Activated T-cell treated with anti-CD3 and anti-CD28 coated beads, Interleukin-2, amount 50 U/mL, for 72 hours (primary cell): ENCODE measurements at regions not wholly inside any gene's neighbourhood (a gene's known extent, or its start where the extent isn't known, plus 50 kb on each side); places are given as distances from the start of the nearest gene placed in this dataset.
"Not testable (repeated sequence)": the region's sequence is repeated elsewhere in the genome, so short reads cannot be mapped to it uniquely, and the experiment has no call there.

Experiments
- ATAC-seq, 2 donors: fragments of 150-1000 bp; cut with Tn5 transposase; replicated peaks in 1 of 2; 2 replicates each; pipeline ENCODE4 v1.10.0; 2021; ENCODE audit warnings: moderate library complexity in 2 of 2, mild to moderate bottlenecking in 1 of 2
- DNase-seq, 2 donors: peaks; one replicate each; pipeline ENCODE4 v3.0.0; 2021 to 2022; ENCODE audit warnings: mixed read lengths in 1 of 2
- H3K27ac Mint-ChIP-seq: one replicate; pipeline ENCODE4 v1.8.0; 2022; ENCODE audit warnings: mild to moderate bottlenecking, moderate library complexity, mixed read lengths
- H3K27me3 Mint-ChIP-seq: one replicate; pipeline ENCODE4 v1.8.0; 2022; ENCODE audit warnings: low read depth, mixed read lengths
- H3K36me3 Mint-ChIP-seq, 2 donors: one replicate each; pipeline ENCODE4 v1.8.0; 2022; ENCODE audit warnings: mixed read lengths in 2 of 2, mild to moderate bottlenecking in 1 of 2; ENCODE audit not compliant: insufficient read depth in 2 of 2
- H3K4me1 Mint-ChIP-seq: one replicate; pipeline ENCODE4 v1.8.0; 2022; ENCODE audit warnings: low read depth, mixed read lengths
- H3K4me3 Mint-ChIP-seq, 2 donors: one replicate each; pipeline ENCODE4 v1.8.0; 2022; ENCODE audit warnings: mild to moderate bottlenecking in 2 of 2, mixed read lengths in 2 of 2, moderate library complexity in 2 of 2
- H3K9me3 Mint-ChIP-seq, 2 donors: one replicate each; pipeline ENCODE4 v1.8.0; 2022; ENCODE audit warnings: mixed read lengths in 2 of 2

DNA sequence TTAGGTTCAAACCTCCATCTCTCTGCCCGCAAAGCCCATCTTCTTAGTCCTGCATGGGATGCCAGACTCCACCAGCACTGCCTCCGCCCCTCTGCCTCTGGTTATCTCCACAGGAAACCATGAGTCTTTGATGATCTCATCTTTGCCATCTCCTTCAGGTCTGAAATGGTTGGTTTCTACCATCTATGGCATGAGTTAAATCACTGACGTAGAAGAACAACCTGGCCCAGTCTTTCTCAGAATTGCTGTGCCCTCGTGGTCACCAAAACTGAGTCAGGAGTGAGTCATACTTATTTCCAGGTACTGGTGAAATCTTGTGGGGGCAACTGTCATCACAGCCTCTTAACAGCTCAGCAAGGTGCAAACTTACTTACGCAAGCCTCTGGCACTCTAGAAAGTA is 468.7 kb upstream of the C16orf82 start:
- peaks cover 73% of the 10 kb centered on the region for H3K4me1 Mint-ChIP-seq
- peak; percentile 79 to 84 for DNase-seq

GRCh38 chr16:26598998-26599784 is 467.5 kb upstream of the C16orf82 start:
- peak in 1 of 2 donors; percentile 3 for ATAC-seq
- H3K4me3 Mint-ChIP-seq = peak overlapping the region; percentile 46 to 56

More for the DNA sequence above, 468.7 kb upstream of the C16orf82 start:
- peak; percentile 93 to 94 for ATAC-seq
- Mint-ChIP-seq H3K27me3 (peaks cover 13% of the 10 kb centered on the region), H3K9me3 (peaks cover 1 to 9% of the 10 kb centered on the region in 2 donors), H3K36me3 (peaks cover 9 to 12% of the 10 kb centered on the region in 2 donors), H3K4me3 (peak overlapping the region; percentile 56 to 67), H3K27ac (peak overlapping the region; percentile 72)

DNA sequence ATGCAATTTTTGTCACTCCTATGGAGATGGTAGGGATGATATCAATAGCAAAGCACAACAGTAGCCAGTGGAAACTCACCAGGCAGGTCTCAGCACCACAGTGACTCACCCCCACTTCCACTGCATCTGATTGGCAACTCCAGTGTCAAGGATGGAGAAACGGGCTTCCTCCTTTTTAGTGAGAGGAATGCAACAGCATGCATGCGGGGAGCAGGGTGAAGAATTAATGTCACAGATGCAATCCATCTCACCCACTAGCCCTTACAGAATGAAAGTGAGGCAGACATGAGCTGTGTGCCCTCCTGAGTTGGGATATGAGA is 467.0 kb upstream of the C16orf82 start:
- H3K27ac Mint-ChIP-seq = peak overlapping the region; percentile 72
- ATAC-seq = no peak

More at GRCh38 chr16:26598998-26599784, 467.5 kb upstream of the C16orf82 start:
- Mint-ChIP-seq H3K9me3 (peaks cover 1 to 11% of the 10 kb centered on the region in 2 donors), H3K27me3 (peaks cover 20% of the 10 kb centered on the region), H3K27ac (peak overlapping the region; percentile 72), H3K4me1 (peaks cover 70% of the 10 kb centered on the region), H3K36me3 (peaks cover 9 to 12% of the 10 kb centered on the region in 2 donors)
- peak in 1 of 2 donors; percentile 20 for DNase-seq

DNA sequence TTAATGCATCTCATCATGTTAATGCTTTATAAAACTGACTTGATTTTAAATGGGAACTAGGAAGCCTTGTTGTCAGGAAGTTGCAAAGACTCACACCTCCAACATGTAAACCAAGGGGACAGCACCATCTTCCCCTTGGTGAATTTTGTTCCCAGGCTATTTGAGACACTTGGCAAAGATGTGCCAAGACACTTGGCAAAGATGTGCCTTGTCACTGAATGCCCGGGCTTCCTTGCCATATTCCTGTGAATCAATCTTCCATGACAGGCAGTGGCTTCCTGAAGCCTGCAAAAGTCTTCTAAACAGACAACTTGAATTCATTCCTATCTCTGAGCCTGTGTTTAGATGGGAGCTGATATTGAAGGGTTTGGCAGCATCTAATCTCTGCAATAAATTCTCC is 465.4 kb upstream of the C16orf82 start:
- Mint-ChIP-seq H3K27me3 (peaks cover 29% of the 10 kb centered on the region), H3K36me3 (peaks cover 5 to 11% of the 10 kb centered on the region in 2 donors), H3K4me3 (no peak overlapping the region), H3K9me3 (peaks cover 1 to 10% of the 10 kb centered on the region in 2 donors), H3K4me1 (peaks cover 64% of the 10 kb centered on the region), H3K27ac (no peak overlapping the region)
- ATAC-seq (no peak), DNase-seq (no peak)

More for the DNA sequence above, 467.0 kb upstream of the C16orf82 start:
- Mint-ChIP-seq H3K9me3 (peaks cover 1 to 11% of the 10 kb centered on the region in 2 donors), H3K27me3 (peaks cover 26% of the 10 kb centered on the region), H3K4me3 (peak overlapping the region; percentile 32 to 46), H3K4me1 (peaks cover 68% of the 10 kb centered on the region), H3K36me3 (peaks cover 9 to 12% of the 10 kb centered on the region in 2 donors)
- DNase-seq = peak; percentile 13 to 30

DNA sequence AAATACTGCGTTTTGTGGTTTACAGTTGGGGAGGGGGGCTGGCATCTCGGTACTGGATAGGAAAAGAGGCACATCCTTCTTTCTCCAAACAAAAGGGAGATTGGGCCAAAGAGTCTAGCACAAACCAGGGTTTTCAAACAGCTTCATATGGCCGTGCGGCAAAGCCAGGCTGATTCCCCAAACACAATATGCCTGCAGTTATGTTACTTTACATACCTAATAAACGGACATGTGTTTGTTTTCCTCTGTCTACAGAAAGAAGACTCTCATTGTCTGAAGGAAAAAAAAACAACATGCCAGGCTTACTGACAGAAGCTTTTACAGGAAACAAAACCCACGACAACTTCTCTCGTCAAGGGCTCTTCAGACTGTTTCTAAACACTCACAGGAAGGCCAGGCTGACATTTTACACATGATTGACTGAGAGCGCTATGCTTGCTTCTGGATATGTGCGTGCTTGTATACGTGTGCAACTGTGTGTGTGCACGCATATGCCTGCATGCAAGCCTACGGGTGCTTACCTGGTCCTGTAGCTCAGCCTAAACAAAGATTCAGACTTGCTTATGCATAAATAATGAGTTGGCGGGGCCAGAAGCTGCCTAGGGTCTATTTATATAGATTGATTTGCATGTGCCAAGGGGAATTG is 461.0 kb upstream of the C16orf82 start:
- DNase-seq (no peak), ATAC-seq (no peak)
- Mint-ChIP-seq H3K36me3 (peaks cover 0 to 1% of the 10 kb centered on the region in 2 donors), H3K4me3 (no peak overlapping the region), H3K27ac (no peak overlapping the region), H3K4me1 (peaks cover 28% of the 10 kb centered on the region), H3K9me3 (peaks cover 1 to 2% of the 10 kb centered on the region in 2 donors), H3K27me3 (peaks cover 44% of the 10 kb centered on the region)

- Mint-ChIP-seq H3K9me3 (peaks cover 1 to 2% of the 10 kb centered on the region in 2 donors), H3K27me3 (peaks cover 44% of the 10 kb centered on the region), H3K4me1 (peaks cover 20% of the 10 kb centered on the region), H3K4me3 (no peak overlapping the region), H3K27ac (no peak overlapping the region), H3K36me3 (peaks cover 0 to 1% of the 10 kb centered on the region in 2 donors)
- ATAC-seq (no peak), DNase-seq (no peak)
Observed at GRCh38 chr16:26606381-26607150, 460.2 kb upstream of the C16orf82 start.

DNA sequence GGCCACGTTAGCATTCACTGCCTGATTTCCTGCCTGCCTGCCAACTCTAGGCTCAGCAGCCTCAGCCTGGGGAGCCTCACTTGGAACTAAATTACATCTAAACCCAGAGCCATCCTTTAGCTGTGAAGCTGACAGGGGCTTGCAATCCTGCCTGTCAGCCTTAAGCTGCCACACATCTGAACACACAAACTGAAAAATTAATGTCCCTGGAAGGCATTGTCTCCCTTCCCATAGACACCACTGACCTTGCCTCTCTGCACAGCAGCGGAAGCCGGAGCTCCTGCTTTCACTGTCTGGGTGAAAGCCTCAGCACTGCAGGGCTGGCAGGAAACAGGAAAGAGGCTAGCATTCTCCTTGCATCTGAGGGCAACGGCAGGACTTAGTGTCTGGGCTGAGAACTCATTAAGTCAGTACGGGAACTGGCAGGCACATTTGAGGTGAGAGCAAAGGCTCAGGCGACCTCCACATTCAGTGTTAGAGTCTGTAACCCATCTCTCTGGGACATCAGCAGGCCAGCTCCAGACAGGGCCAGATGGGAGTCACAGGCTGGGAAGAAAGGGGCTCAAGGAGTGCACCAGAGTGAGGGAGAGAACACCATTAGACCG is 452.4 kb upstream of the C16orf82 start:
- ATAC-seq (peak; percentile 41 to 45), DNase-seq (no peak)
- Mint-ChIP-seq H3K27me3 (peaks cover 31% of the 10 kb centered on the region), H3K4me1 (peaks cover 15% of the 10 kb centered on the region), H3K36me3 (peaks cover 0 to 2% of the 10 kb centered on the region in 2 donors), H3K9me3 (peaks cover 2 to 7% of the 10 kb centered on the region in 2 donors), H3K4me3 (peak overlapping the region; percentile 17 to 48), H3K27ac (peak overlapping the region; percentile 31)

DNA sequence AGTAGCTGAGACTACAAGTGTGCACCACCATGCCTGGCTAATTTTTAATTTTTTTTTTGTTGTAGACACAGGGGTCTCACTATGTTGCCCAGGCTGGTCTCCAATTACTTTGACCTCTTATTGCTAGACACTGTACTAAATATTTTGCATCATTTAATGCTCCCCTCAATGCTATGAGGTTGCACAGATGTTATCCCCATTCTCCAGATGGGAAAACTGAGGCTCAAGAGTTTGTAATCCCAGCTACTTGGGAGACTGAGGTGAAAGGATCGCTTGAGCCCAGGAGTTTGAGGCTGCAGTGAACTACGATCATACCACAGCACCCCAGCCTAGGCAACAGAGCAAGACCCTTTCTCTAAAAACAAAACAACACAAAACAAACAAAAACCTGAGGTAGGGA is 443.3 kb upstream of the C16orf82 start:
- Mint-ChIP-seq H3K9me3 (peaks cover 10% of the 10 kb centered on the region in 2 donors), H3K4me1 (peaks cover 12% of the 10 kb centered on the region), H3K36me3 (peaks cover 6 to 7% of the 10 kb centered on the region in 2 donors), H3K27ac (no peak overlapping the region), H3K27me3 (peaks cover 26% of the 10 kb centered on the region), H3K4me3 (no peak overlapping the region)
- DNase-seq = no peak
- ATAC-seq = no peak

- Mint-ChIP-seq H3K9me3 (peaks cover 18 to 21% of the 10 kb centered on the region in 2 donors), H3K27me3 (peaks cover 14% of the 10 kb centered on the region), H3K4me3 (no peak overlapping the region), H3K27ac (no peak overlapping the region), H3K4me1 (peaks cover 12% of the 10 kb centered on the region), H3K36me3 (peaks cover 8 to 14% of the 10 kb centered on the region in 2 donors)
- DNase-seq (no peak), ATAC-seq (no peak)
Observed at GRCh38 chr16:26627958-26628357, 438.8 kb upstream of the C16orf82 start.

- not testable (repeated sequence) for ATAC-seq, H3K4me3 Mint-ChIP-seq, H3K4me1 Mint-ChIP-seq, H3K27me3 Mint-ChIP-seq, H3K27ac Mint-ChIP-seq, DNase-seq
- Mint-ChIP-seq H3K36me3 (peaks cover 9 to 20% of the 10 kb centered on the region in 2 donors), H3K9me3 (peaks cover 20 to 26% of the 10 kb centered on the region in 2 donors)
Observed at GRCh38 chr16:26631365-26631764, 435.4 kb upstream of the C16orf82 start.

DNA sequence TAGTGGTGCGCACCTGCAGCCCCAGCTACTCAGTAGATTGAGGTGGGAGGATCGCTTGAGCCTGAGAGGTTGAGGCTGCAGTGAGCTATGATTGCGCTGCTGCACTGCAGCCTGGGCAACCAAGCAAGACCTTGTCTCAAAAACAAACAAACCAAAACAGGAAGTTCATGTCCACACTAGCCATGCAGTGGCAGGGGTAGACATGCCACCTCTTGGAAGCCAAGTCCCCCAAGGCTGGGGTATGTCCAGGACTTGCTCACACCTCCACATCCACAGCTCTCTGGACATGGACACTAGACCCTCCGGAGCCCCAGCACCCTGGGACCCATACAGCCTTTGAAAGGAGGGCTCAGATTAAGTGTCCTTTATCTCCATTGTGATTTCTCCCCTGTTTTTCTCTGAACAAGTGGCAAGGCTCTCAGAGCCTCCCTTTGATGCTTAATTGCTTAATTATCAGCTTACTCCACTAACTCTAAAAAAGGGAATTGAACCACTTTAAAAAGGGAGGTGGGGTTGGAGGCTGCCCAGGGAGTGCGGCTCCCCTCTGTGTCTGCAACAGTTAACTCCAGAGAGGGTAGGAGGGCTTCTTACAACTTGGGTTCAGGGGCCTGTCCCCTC is 424.6 kb upstream of the C16orf82 start:
- H3K4me1 Mint-ChIP-seq = peaks cover 29% of the 10 kb centered on the region
- no peak overlapping the region for H3K27ac Mint-ChIP-seq
- no peak overlapping the region for H3K4me3 Mint-ChIP-seq
- no peaks in the 10 kb centered on the region for H3K9me3 Mint-ChIP-seq
- H3K36me3 Mint-ChIP-seq = no peaks in the 10 kb centered on the region
- ATAC-seq (no peak), DNase-seq (no peak)
- H3K27me3 Mint-ChIP-seq = peaks cover 18% of the 10 kb centered on the region

GRCh38 chr16:26643519-26643918 is 423.2 kb upstream of the C16orf82 start:
- H3K4me3 Mint-ChIP-seq = no peak overlapping the region
- H3K36me3 Mint-ChIP-seq = no peaks in the 10 kb centered on the region
- no peak overlapping the region for H3K27ac Mint-ChIP-seq
- DNase-seq (no peak), ATAC-seq (no peak)
- no peaks in the 10 kb centered on the region for H3K9me3 Mint-ChIP-seq
- H3K4me1 Mint-ChIP-seq = peaks cover 29% of the 10 kb centered on the region
- peaks cover 18% of the 10 kb centered on the region for H3K27me3 Mint-ChIP-seq
